B cell (primary cell): ENCODE measurements at regions not wholly inside any gene's neighbourhood (a gene's known extent, or its start where the extent isn't known, plus 50 kb on each side); places are given as distances from the start of the nearest gene placed in this dataset.

Source experiments
- ATAC-seq: fragments of 200-7000 bp; cut with Tn5 transposase; one replicate; pipeline ENCODE4 v1.10.0; 2021; ENCODE audit warnings: low read depth, mild to moderate bottlenecking, moderate number of reproducible peaks, moderate library complexity
- CTCF ChIA-PET: fragments of 350-600 bp; sonication (Branson Sonifier 250); formaldehyde crosslinking; loops from one replicate; lab custom pipeline; 2021; ENCODE audit warnings: antibody characterized with exemption, inconsistent platforms; lab: Charles Lee
- POLR2A ChIA-PET: fragments of 350-600 bp; sonication (Branson Sonifier 250); formaldehyde crosslinking; loops from one replicate; lab custom pipeline; 2021; ENCODE audit warnings: antibody characterized with exemption; lab: Charles Lee
- DNase-seq: peaks from one replicate; pipeline ENCODE4 v3.0.0; 2013
- H2AFZ ChIP-seq: 2 replicates; pipeline ENCODE4 v1.6.1; 2012; ENCODE audit warnings: mild to moderate bottlenecking, low read depth, low read length; ENCODE audit not compliant: insufficient read depth, poor library complexity, severe bottlenecking
- H3K27ac ChIP-seq, 2 donors: 1 replicate in 1 of 2; 2 replicates in 1 of 2; pipeline ENCODE4 v1.5.1; 2012 to 2013; ENCODE audit warnings: low read length in 2 of 2, mild to moderate bottlenecking in 2 of 2, moderate library complexity in 1 of 2
- H3K27me3 ChIP-seq, 4 experiments: fragments of 200-600 bp in 1 of 4; sonication (generic) in 1 of 4; replicated peaks in 1 of 4; 1 replicate in 2 of 4; 2 replicates in 2 of 4; pipeline versions ENCODE4 v1.6.1 to v1.7.0; 2013 to 2016; ENCODE audit warnings: low read length in 3 of 4, mild to moderate bottlenecking in 2 of 4, mixed read lengths in 1 of 4, moderate library complexity in 1 of 4; ENCODE audit not compliant: insufficient read depth in 4 of 4, control insufficient read depth in 3 of 4; ENCODE audit errors: control extremely low read depth in 1 of 4
- H3K36me3 ChIP-seq, 2 experiments: replicated peaks in 1 of 2; 1 replicate in 1 of 2; 2 replicates in 1 of 2; pipeline versions ENCODE4 v1.6.1 to v1.7.1; 2013; ENCODE audit warnings: low read length in 1 of 2; ENCODE audit not compliant: insufficient read depth in 2 of 2, control insufficient read depth in 1 of 2; ENCODE audit errors: control extremely low read depth in 1 of 2, extremely low read depth in 1 of 2
- H3K4me1 ChIP-seq, 2 donors: fragments of 200-600 bp in 1 of 2; sonication (generic) in 1 of 2; 1 replicate in 1 of 2; 2 replicates in 1 of 2; pipeline versions ENCODE4 v1.5.1 to v1.6.1; 2013 to 2017; ENCODE audit warnings: low read length in 2 of 2; ENCODE audit not compliant: control insufficient read depth in 2 of 2, insufficient read depth in 2 of 2
- H3K4me2 ChIP-seq: replicated peaks from 2 replicates; pipeline ENCODE3; 2012; ENCODE audit warnings: mild to moderate bottlenecking, low read depth, low read length; ENCODE audit not compliant: poor library complexity, severe bottlenecking
- H3K4me3 ChIP-seq, 5 experiments: fragments of 200-600 bp in 1 of 5; sonication (generic) in 1 of 5; 1 replicate in 3 of 5; 2 replicates in 2 of 5; pipeline versions ENCODE4 v1.5.1 to v1.7.0; 2011 to 2016; ENCODE audit warnings: low read length in 4 of 5, mild to moderate bottlenecking in 4 of 5, low read depth in 2 of 5, control low read depth in 1 of 5, moderate library complexity in 1 of 5; ENCODE audit not compliant: insufficient read depth in 1 of 5; ENCODE audit errors: control extremely low read depth in 1 of 5, extremely low read depth in 1 of 5
- H3K79me2 ChIP-seq: fragments of 200-600 bp; sonication (generic); one replicate; pipeline ENCODE4 v1.6.0; 2016; ENCODE audit warnings: low read length; ENCODE audit not compliant: control insufficient read depth, insufficient read depth
- H3K9ac ChIP-seq: fragments of 200-600 bp; sonication (generic); 2 replicates; pipeline ENCODE4 v1.6.1; 2017; ENCODE audit warnings: mild to moderate bottlenecking, low read length, moderate library complexity
- H3K9me3 ChIP-seq, 3 donors: one replicate each; pipeline versions ENCODE4 v1.6.1 to v1.7.1; 2013; ENCODE audit warnings: low read length in 2 of 3; ENCODE audit not compliant: control insufficient read depth in 2 of 3, insufficient read depth in 1 of 3; ENCODE audit errors: control extremely low read depth in 1 of 3
- H4K20me1 ChIP-seq: 2 replicates; pipeline ENCODE4 v1.6.0; 2012; ENCODE audit warnings: mild to moderate bottlenecking, low read length; ENCODE audit not compliant: insufficient read depth, control insufficient read depth, poor library complexity, severe bottlenecking
- H3K27ac Mint-ChIP-seq: one replicate; pipeline ENCODE4 v1.8.0; 2021; ENCODE audit warnings: mixed read lengths
- H3K27me3 Mint-ChIP-seq: one replicate; pipeline ENCODE4 v1.8.0; 2021; ENCODE audit warnings: mixed read lengths
- H3K4me1 Mint-ChIP-seq: one replicate; pipeline ENCODE4 v1.8.0; 2021; ENCODE audit warnings: mixed read lengths
- H3K4me3 Mint-ChIP-seq: one replicate; pipeline ENCODE4 v1.8.0; 2021; ENCODE audit warnings: mixed read lengths
- H3K9me3 Mint-ChIP-seq: one replicate; pipeline ENCODE4 v1.8.0; 2022; ENCODE audit warnings: mixed read lengths; ENCODE audit not compliant: insufficient read depth
- CTCF ChIP-seq: fragments of 200-600 bp; IDR thresholded peaks from one replicate; pipeline ENCODE4 v1.8.0; 2022; ENCODE audit warnings: antibody characterized with exemption, mild to moderate bottlenecking
- EZH2 ChIP-seq: IDR thresholded peaks from 2 replicates; pipeline ENCODE4 v1.6.1; 2012; ENCODE audit warnings: borderline replicate concordance, low read depth, mild to moderate bottlenecking, moderate library complexity, low read length; ENCODE audit not compliant: insufficient read depth, poor library complexity, severe bottlenecking
- WGBS: methylation state at CpG from one replicate; pipeline ENCODE4 v1.1.5; 2013; ENCODE audit warnings: missing lambda C conversion rate; ENCODE audit not compliant: insufficient coverage; 5-methylcytosine and 5-hydroxymethylcytosine counted together
- intact Hi-C: fragments of 100-400 bp; cut with micrococcal nuclease; formaldehyde crosslinking; loops from one replicate; pipeline ENCODE4 v1.10.0; 2022

- Histone ChIP-seq H3K36me3 (no peaks in the 10 kb centered on the region), H3K9ac (no peak overlapping the region), H3K4me2 (no peak overlapping the region), H3K79me2 (no peaks in the 10 kb centered on the region), H4K20me1 (no peaks in the 10 kb centered on the region), H2AFZ (no peak overlapping the region), H3K27me3 (no peaks in the 10 kb centered on the region), H3K9me3 (no peaks in the 10 kb centered on the region), H3K27ac (no peak overlapping the region), H3K4me3 (no peak overlapping the region), H3K4me1 (no peaks in the 10 kb centered on the region)
- no peaks in the 10 kb centered on the region for H3K27me3 Mint-ChIP-seq
- no CpG with 5 or more reads among the region's 3 CpGs for WGBS
- H3K4me1 Mint-ChIP-seq = no peaks in the 10 kb centered on the region
- POLR2A ChIA-PET = no interaction called here
- no peak for DNase-seq
- intact Hi-C loops = no loop called here
- ATAC-seq = no peak
- no peak overlapping the region for H3K4me3 Mint-ChIP-seq
- no peaks in the 10 kb centered on the region for H3K9me3 Mint-ChIP-seq
- H3K27ac Mint-ChIP-seq = no peak overlapping the region
- CTCF ChIA-PET = no interaction called here
- TF ChIP-seq CTCF = no peak
- TF ChIP-seq EZH2 = no peak
Observed at GRCh38 chr2:103875531-103875930, 978.4 kb upstream of the POU3F3 start.

- Histone ChIP-seq H3K79me2 (no peaks in the 10 kb centered on the region), H3K9ac (no peak overlapping the region), H3K27ac (no peak overlapping the region), H3K36me3 (no peaks in the 10 kb centered on the region), H3K4me2 (no peak overlapping the region), H3K27me3 (no peaks in the 10 kb centered on the region), H3K4me1 (no peaks in the 10 kb centered on the region), H3K4me3 (no peak overlapping the region), H2AFZ (no peak overlapping the region), H4K20me1 (no peaks in the 10 kb centered on the region), H3K9me3 (no peaks in the 10 kb centered on the region)
- no peak for DNase-seq
- ATAC-seq = no peak
- 75% methylated on average over 2 of the region's 5 CpGs for WGBS
- ChIA-PET POLR2A (no interaction called here), CTCF (no interaction called here)
- no peaks in the 10 kb centered on the region for H3K9me3 Mint-ChIP-seq
- intact Hi-C loops = no loop called here
- TF ChIP-seq EZH2 (no peak), CTCF (no peak)
- H3K4me3 Mint-ChIP-seq = no peak overlapping the region
- H3K4me1 Mint-ChIP-seq = no peaks in the 10 kb centered on the region
- H3K27me3 Mint-ChIP-seq = no peaks in the 10 kb centered on the region
- no peak overlapping the region for H3K27ac Mint-ChIP-seq
Observed at GRCh38 chr2:103876611-103877010, 977.3 kb upstream of the POU3F3 start.
